Naive B cell (primary cell): ENCODE measurements at regions not wholly inside any gene's neighbourhood (a gene's known extent, or its start where the extent isn't known, plus 50 kb on each side); places are given as distances from the start of the nearest gene placed in this dataset.

ENCODE experiments used
- ATAC-seq, 2 donors: fragments of 150-1000 bp; cut with Tn5 transposase; 2 replicates each; pipeline ENCODE4 v1.10.0; 2021; ENCODE audit warnings: low read depth in 2 of 2, mild to moderate bottlenecking in 2 of 2, moderate library complexity in 2 of 2
- DNase-seq: peaks from one replicate; pipeline ENCODE4 v3.0.0; 2022
- H3K27ac Mint-ChIP-seq, 6 donors: one replicate each; pipeline ENCODE4 v1.8.0; 2020 to 2022; ENCODE audit warnings: mild to moderate bottlenecking in 6 of 6, mixed read lengths in 6 of 6, moderate library complexity in 5 of 6, inconsistent platforms in 2 of 6
- H3K27me3 Mint-ChIP-seq, 3 donors: one replicate each; pipeline ENCODE4 v1.8.0; 2021 to 2022; ENCODE audit warnings: mixed read lengths in 3 of 3, mild to moderate bottlenecking in 1 of 3
- H3K36me3 Mint-ChIP-seq, 2 donors: one replicate each; pipeline ENCODE4 v1.8.0; 2020 to 2022; ENCODE audit warnings: mixed read lengths in 2 of 2, inconsistent platforms in 1 of 2, mild to moderate bottlenecking in 1 of 2
- H3K4me1 Mint-ChIP-seq, 3 donors: one replicate each; pipeline ENCODE4 v1.8.0; 2020 to 2022; ENCODE audit warnings: mixed read lengths in 3 of 3, inconsistent platforms in 1 of 3, mild to moderate bottlenecking in 1 of 3, moderate library complexity in 1 of 3
- H3K4me3 Mint-ChIP-seq, 8 donors: one replicate each; pipeline ENCODE4 v1.8.0; 2020 to 2022; ENCODE audit warnings: mild to moderate bottlenecking in 8 of 8, mixed read lengths in 8 of 8, moderate library complexity in 8 of 8, inconsistent platforms in 2 of 8
- H3K9me3 Mint-ChIP-seq, 7 donors: one replicate each; pipeline ENCODE4 v1.8.0; 2020 to 2022; ENCODE audit warnings: mixed read lengths in 7 of 7, mild to moderate bottlenecking in 5 of 7, inconsistent platforms in 2 of 7, moderate library complexity in 1 of 7

- DNase-seq (no peak), ATAC-seq (no peak)
- Mint-ChIP-seq H3K36me3 (no peaks in the 10 kb centered on the region), H3K9me3 (peaks cover 0 to 3% (median 0%) of the 10 kb centered on the region in 7 donors), H3K27me3 (no peaks in the 10 kb centered on the region), H3K4me3 (no peak overlapping the region), H3K27ac (no peak overlapping the region), H3K4me1 (peaks cover 0 to 7% (median 5%) of the 10 kb centered on the region in 3 donors)
Observed at GRCh38 chr2:207241198-207241597, 75.5 kb upstream of the KLF7 start.

DNA sequence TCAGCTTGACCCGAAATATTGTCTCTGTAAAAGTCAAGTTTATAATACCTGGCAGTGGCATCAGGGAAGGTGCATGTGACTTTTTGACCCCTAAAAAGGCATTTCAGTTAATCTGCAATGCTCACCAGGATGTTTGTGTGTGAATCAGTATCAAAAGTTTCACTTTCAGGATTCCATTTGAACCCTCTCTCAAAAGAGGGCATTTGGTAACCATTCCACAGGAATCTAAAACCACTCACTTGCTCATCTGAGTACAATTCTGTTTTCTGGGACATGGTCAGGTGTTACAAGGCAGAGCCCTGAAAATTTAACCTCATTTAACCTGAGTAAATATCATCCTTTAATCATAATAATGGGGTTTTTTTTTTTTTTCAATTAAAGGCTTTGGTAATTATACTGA is 77.9 kb upstream of the KLF7 start:
- Mint-ChIP-seq H3K9me3 (no peaks in the 10 kb centered on the region), H3K27ac (no peak overlapping the region), H3K27me3 (no peaks in the 10 kb centered on the region), H3K4me1 (peaks cover 0 to 5% (median 4%) of the 10 kb centered on the region in 3 donors), H3K36me3 (no peaks in the 10 kb centered on the region), H3K4me3 (no peak overlapping the region)
- ATAC-seq (no peak), DNase-seq (no peak)

DNA sequence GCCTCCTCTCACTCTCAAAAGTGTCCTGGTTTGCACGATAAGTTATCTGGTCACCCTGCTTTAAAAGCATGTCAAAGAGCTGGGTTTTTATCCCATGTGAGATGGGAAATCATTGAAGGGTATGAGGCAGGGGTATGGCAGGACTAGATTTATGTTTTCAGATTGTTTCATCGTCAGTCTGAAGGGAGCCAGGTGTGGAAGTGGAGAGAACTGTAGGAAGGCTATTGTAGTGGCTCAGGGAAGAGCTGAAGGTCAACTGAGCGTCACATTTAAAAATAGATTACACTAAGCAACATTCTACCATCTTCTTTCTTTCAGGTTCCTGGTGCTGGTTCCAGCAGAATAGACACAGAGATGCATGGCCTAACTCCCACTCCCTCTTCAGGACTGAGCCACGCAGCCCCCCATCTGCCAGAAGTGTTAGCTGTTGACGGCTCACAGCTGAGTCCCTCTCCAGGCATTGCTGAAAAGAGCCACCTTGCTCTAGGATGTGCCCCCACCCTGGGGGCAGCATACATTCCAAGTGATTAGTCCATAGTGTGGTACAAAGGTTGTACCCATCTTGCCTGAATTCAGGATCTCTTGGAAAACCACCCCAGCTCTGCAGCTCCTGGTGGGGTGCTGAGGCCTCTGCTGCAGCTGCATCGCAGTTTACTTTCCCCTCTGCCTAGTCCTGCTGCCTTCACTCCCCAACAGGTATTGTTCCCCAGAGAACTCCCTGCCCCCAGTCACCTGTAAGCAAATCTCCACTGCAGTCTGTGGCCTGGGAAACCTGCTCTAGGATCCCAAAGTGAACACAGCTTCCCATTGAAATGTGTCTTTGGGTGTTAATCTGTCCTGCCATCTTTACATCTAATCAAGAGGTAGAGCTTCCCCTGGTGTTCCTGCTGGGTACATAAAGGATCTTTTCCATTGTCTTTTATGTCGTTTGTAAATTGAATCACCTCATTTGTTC is 79.5 kb upstream of the KLF7 start:
- ATAC-seq (no peak), DNase-seq (no peak)
- Mint-ChIP-seq H3K27me3 (no peaks in the 10 kb centered on the region), H3K4me3 (no peak overlapping the region), H3K36me3 (no peaks in the 10 kb centered on the region), H3K27ac (peak overlapping the region in 1 of 6 donors; percentile 38), H3K9me3 (no peaks in the 10 kb centered on the region), H3K4me1 (peaks cover 0 to 3% (median 0%) of the 10 kb centered on the region in 3 donors)

DNA sequence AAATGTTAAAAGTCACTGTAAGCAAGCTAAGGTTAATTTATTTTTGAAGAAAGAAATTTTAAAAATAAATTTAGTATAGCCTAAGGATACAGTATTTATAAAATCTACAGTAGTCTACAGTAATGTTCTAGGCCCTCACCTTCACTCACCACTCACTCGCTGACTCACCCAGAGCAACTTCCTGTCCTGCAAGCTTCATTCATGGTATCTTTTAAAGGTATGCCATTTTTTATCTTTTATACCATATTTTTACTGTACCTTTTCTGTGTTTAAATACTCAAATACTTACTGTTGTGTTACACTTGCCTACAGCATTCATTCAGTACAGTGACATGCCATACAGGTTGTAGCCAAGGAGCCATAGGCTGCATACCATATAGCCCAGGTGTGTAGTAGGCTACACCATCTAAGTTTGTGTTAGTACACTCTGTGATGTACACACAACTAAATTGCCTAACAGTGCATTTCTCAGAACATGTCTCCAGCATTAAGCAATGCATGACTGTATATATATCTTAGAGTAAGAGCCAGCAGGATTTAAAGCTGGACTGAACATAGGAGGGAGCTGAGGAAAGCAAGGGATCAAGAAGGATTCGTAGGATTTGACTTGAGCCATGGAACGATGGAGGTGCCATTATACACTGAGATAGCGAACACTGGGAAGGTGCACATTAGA is 83.1 kb upstream of the KLF7 start:
- Mint-ChIP-seq H3K4me3 (no peak overlapping the region), H3K36me3 (peaks cover 0 to 8% of the 10 kb centered on the region in 2 donors), H3K27me3 (peaks cover 0 to 8% (median 7%) of the 10 kb centered on the region in 3 donors), H3K4me1 (peaks cover 0 to 3% (median 3%) of the 10 kb centered on the region in 3 donors), H3K27ac (no peak overlapping the region), H3K9me3 (no peaks in the 10 kb centered on the region)
- no peak for DNase-seq
- ATAC-seq: no peak

DNA sequence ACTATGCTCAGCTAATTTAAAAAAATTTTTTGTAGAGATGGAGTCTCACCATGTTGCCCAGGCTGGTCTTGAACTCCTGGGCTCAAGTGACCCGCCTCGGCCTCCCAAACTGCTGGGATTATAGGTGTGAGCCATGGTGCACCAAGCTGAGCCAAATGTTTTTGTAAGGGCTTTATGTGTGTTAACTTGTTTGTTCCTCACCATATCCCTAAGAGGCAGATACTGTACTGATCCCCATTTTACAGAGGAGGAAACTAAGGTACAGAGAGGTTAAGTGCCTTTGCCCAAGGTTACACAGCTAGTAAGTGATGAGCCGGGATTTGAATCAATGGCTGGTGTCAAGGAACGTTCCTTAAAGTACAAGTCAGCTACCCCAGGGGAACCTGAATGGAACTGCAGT is 85.3 kb upstream of the KLF7 start:
- Mint-ChIP-seq H3K27ac (no peak overlapping the region), H3K4me3 (no peak overlapping the region), H3K36me3 (peaks cover 0 to 8% of the 10 kb centered on the region in 2 donors), H3K4me1 (peaks cover 14 to 20% (median 15%) of the 10 kb centered on the region in 3 donors), H3K9me3 (no peaks in the 10 kb centered on the region), H3K27me3 (peaks cover 4 to 18% (median 7%) of the 10 kb centered on the region in 3 donors)
- no peak for ATAC-seq
- DNase-seq: no peak

DNA sequence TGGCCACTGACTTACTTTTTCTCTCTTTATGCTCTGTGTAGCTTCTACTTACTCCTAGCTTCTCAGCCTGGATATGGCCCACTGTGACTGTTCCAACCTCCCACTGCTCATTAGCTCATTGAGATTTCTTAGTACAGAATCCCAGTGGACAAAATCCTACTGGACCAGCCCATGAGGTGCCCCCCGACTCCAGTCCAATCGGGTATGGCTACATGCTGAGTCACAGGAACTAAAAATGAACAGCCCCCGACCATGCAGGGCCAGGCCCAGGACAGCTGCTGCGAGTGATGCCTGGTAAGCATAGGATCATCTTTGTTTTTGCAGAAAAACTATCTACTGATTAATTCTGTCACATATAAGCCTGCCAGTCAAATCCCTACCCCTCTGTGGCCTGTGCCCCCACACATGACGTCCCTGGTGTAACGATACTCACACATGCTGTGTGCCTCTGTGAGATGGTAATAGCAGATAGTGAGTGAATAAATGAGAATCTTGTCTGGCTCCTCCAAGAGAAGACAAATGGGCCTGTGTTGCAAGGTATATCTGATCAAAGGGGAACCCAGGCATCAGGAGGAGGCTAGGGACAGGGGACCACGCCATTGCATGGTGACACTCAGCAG is 85.9 kb upstream of the KLF7 start:
- peaks cover 14 to 20% (median 15%) of the 10 kb centered on the region in 3 donors for H3K4me1 Mint-ChIP-seq
- H3K36me3 Mint-ChIP-seq: peaks cover 0 to 8% of the 10 kb centered on the region in 2 donors
- ATAC-seq (no peak), DNase-seq (no peak)
- H3K4me3 Mint-ChIP-seq: peak overlapping the region in 1 of 8 donors; percentile 70
- peaks cover 4 to 18% (median 7%) of the 10 kb centered on the region in 3 donors for H3K27me3 Mint-ChIP-seq
- H3K27ac Mint-ChIP-seq: peak overlapping the region in 1 of 6 donors; percentile 57
- H3K9me3 Mint-ChIP-seq: no peaks in the 10 kb centered on the region

GRCh38 chr2:207252416-207252815 is 86.7 kb upstream of the KLF7 start:
- H3K4me3 Mint-ChIP-seq: no peak overlapping the region
- ATAC-seq (no peak), DNase-seq (no peak)
- H3K4me1 Mint-ChIP-seq: peaks cover 14 to 20% (median 15%) of the 10 kb centered on the region in 3 donors
- peak overlapping the region in 1 of 6 donors; percentile 57 for H3K27ac Mint-ChIP-seq
- peaks cover 4 to 18% (median 7%) of the 10 kb centered on the region in 3 donors for H3K27me3 Mint-ChIP-seq
- no peaks in the 10 kb centered on the region for H3K9me3 Mint-ChIP-seq
- H3K36me3 Mint-ChIP-seq: peaks cover 0 to 8% of the 10 kb centered on the region in 2 donors

GRCh38 chr2:207252979-207253645 is 87.4 kb upstream of the KLF7 start:
- H3K9me3 Mint-ChIP-seq: no peaks in the 10 kb centered on the region
- ATAC-seq (peak; percentile 25 to 34), DNase-seq (no peak)
- peaks cover 0 to 8% of the 10 kb centered on the region in 2 donors for H3K36me3 Mint-ChIP-seq
- H3K4me3 Mint-ChIP-seq: no peak overlapping the region
- peaks cover 4 to 18% (median 7%) of the 10 kb centered on the region in 3 donors for H3K27me3 Mint-ChIP-seq
- peak overlapping the region in 1 of 6 donors; percentile 20 for H3K27ac Mint-ChIP-seq
- H3K4me1 Mint-ChIP-seq: peaks cover 14 to 20% (median 15%) of the 10 kb centered on the region in 3 donors

DNA sequence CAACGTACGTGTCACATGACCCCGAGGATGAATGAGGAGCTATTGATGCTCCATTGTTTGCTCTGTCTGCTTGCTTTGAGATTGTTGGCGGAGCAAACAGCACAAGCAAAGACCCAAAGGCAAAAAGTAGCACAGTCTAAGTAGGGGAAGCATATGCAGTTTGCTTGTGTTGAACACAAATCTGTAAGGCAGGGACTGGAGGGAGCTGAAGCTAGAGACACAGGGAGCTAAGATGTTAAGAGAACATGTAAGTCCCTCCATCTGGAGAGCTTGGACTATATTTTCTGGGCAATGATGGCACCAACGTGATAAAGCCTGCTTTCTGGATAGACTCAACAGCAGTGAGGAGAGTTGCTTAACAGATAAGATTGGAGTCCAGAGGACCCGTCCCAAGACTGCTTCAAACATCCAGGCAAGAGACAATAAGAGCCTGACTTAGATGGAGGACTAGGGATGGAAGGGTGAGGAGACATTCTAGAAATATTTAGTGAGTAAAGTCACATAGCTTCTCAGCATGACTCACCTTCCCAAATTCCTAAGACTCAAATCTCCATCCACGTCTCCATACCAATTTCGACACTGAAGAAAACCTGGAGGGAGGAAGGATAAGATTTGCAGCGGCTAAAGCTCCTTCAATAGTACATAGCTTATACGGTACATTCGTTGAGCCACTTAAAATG is 88.1 kb upstream of the KLF7 start:
- no peak for DNase-seq
- H3K27me3 Mint-ChIP-seq: peaks cover 4 to 18% (median 7%) of the 10 kb centered on the region in 3 donors
- H3K27ac Mint-ChIP-seq: no peak overlapping the region
- H3K36me3 Mint-ChIP-seq: peaks cover 0 to 8% of the 10 kb centered on the region in 2 donors
- peaks cover 14 to 20% (median 15%) of the 10 kb centered on the region in 3 donors for H3K4me1 Mint-ChIP-seq
- no peaks in the 10 kb centered on the region for H3K9me3 Mint-ChIP-seq
- no peak for ATAC-seq
- H3K4me3 Mint-ChIP-seq: no peak overlapping the region

GRCh38 chr2:207254591-207255464 is 89.1 kb upstream of the KLF7 start:
- Mint-ChIP-seq H3K27ac (peak overlapping the region in 1 of 6 donors; percentile 87), H3K4me1 (peaks cover 12 to 20% (median 14%) of the 10 kb centered on the region in 3 donors), H3K4me3 (peak overlapping the region in 2 of 8 donors; percentile 3 to 36), H3K27me3 (peaks cover 4 to 18% (median 11%) of the 10 kb centered on the region in 3 donors), H3K36me3 (peaks cover 0 to 8% of the 10 kb centered on the region in 2 donors), H3K9me3 (no peaks in the 10 kb centered on the region)
- no peak for DNase-seq
- peak in 1 of 2 donors; percentile 33 for ATAC-seq

DNA sequence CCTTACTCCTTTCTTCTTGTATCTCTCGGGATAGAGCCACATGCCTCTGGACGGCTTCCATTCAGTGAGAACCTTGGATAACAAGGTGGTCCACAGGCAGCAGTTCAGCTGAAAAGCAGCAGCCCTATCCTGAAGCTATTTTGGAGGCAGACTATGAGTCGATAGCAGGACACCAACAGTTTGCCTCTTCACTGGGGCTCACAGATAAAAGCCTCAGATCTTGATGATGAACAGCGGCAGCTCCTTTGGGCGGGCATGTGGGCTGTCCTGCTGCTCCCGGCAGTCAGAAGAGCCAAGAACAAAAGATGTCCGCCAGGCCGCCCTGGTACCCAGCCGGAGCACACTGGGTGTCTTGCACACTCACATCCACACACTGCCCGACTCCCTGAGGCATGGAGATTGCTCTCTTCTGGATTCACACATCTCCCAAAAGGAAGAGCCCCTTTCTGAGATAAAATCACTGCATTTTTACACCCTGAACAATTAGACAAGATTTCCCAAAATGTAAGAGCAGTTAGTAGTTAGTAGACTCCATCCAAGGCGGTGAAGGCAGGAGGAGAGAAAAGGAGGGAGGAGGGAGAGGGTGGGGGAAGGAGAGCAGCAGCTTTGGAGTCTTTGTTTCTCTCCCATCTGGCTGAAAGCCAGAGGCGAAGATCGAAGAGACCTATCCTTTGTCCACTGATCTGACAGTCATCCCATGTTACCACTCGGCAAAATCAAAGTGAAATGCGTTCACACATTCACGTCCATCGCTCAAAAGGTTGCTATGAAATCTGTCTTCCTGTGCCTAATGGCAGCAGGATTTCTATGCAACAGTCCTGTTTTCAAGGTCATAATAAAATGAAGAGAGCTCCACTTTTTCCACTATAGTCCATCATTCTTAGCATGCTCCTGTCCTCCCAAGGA is 90.1 kb upstream of the KLF7 start:
- H3K4me3 Mint-ChIP-seq: no peak overlapping the region

More for the DNA sequence above, 90.1 kb upstream of the KLF7 start:
- Mint-ChIP-seq H3K27ac (peak overlapping the region in 2 of 6 donors; percentile 64 to 73), H3K9me3 (no peaks in the 10 kb centered on the region), H3K4me1 (peaks cover 12 to 20% (median 14%) of the 10 kb centered on the region in 3 donors), H3K36me3 (peaks cover 0 to 16% of the 10 kb centered on the region in 2 donors), H3K27me3 (peaks cover 8 to 19% (median 18%) of the 10 kb centered on the region in 3 donors)
- ATAC-seq (no peak), DNase-seq (no peak)
